HepG2 (cell line): ENCODE measurements at regions not wholly inside any gene's neighbourhood (a gene's known extent, or its start where the extent isn't known, plus 50 kb on each side); places are given as distances from the start of the nearest gene placed in this dataset.

Experiments
- ATAC-seq: fragments of 200-7000 bp; cut with Tn5 transposase; 3 replicates; pipeline ENCODE4 v1.9.1; 2020; ENCODE audit warnings: mild to moderate bottlenecking, moderate library complexity
- BruUV-seq: library from RNA; stranded (reverse); fragments of 400-500 nt; replicated peaks from 2 replicates; lab custom pipeline; 2021; lab: Mats Ljungman, UMichigan
- CTCF ChIA-PET: fragments of 300-600 bp; formaldehyde crosslinking; extraction: SDS; loops from one replicate; lab custom pipeline; 2021; ENCODE audit warnings: low total read pairs, inconsistent platforms, low intra/inter-chr PET ratio; lab: Yijun Ruan, JAX
- POLR2A ChIA-PET: fragments of 350-600 bp; sonication (Branson Sonifier 250); formaldehyde crosslinking; loops from one replicate; lab custom pipeline; 2020; ENCODE audit warnings: antibody characterized with exemption, inconsistent platforms; lab: Yijun Ruan, JAX
- DNase-seq: peaks from one replicate; pipeline ENCODE4 v3.0.0-alpha.2; 2015; ENCODE audit warnings: low spot score
- FAIRE-seq: peaks from 3 replicates; lab custom pipeline; 2011; peaks lifted over from hg19 to GRCh38; lab: Jason Lieb, UNC
- H2AFZ ChIP-seq: one replicate; pipeline ENCODE4 v1.6.1; 2011; ENCODE audit warnings: low read length, inconsistent platforms
- H3K27ac ChIP-seq: fragments of 300-600 bp; 3 replicates; pipeline ENCODE4 v1.8.0; 2011; ENCODE audit warnings: mixed run types, mild to moderate bottlenecking, mixed read lengths, low read length, inconsistent platforms; ENCODE audit not compliant: insufficient read depth; ENCODE audit errors: extremely low read length
- H3K27me3 ChIP-seq, 2 experiments: fragments of 200-600 bp in 1 of 2; 2 replicates in 1 of 2; 3 replicates in 1 of 2; pipeline versions ENCODE4 v1.6.0 to v1.8.0; 2011; ENCODE audit warnings: low read length in 2 of 2, mild to moderate bottlenecking in 2 of 2, moderate library complexity in 2 of 2, inconsistent platforms in 1 of 2; ENCODE audit not compliant: insufficient read depth in 2 of 2, control insufficient read depth in 1 of 2
- H3K36me3 ChIP-seq, 2 experiments: fragments of 200-600 bp in 1 of 2; replicated peaks in 1 of 2; 2 replicates in 1 of 2; 3 replicates in 1 of 2; pipeline versions ENCODE4 v1.5.1 to v1.8.0; 2011; ENCODE audit warnings: low read length in 2 of 2, inconsistent platforms in 1 of 2; ENCODE audit not compliant: insufficient read depth in 2 of 2, control insufficient read depth in 1 of 2
- H3K4me1 ChIP-seq: 2 replicates; pipeline ENCODE4 v1.5.1; 2012; ENCODE audit warnings: low read length, inconsistent platforms; ENCODE audit not compliant: insufficient read depth
- H3K4me2 ChIP-seq: 2 replicates; pipeline ENCODE4 v1.6.0; 2011; ENCODE audit warnings: low read depth, low read length, inconsistent platforms
- H3K4me3 ChIP-seq, 3 experiments: fragments of 200-600 bp in 1 of 3; sonication (generic), shearing (Covaris generic) in 1 of 3; replicated peaks in 1 of 3; 2 replicates each; pipeline ENCODE4 v1.5.1; 2011 to 2016; ENCODE audit warnings: low read length in 3 of 3, inconsistent platforms in 2 of 3, low read depth in 2 of 3, mild to moderate bottlenecking in 2 of 3, control low read depth in 1 of 3, mixed read lengths in 1 of 3; ENCODE audit not compliant: insufficient read depth in 1 of 3
- H3K79me2 ChIP-seq: one replicate; pipeline ENCODE4 v1.6.1; 2011; ENCODE audit warnings: low read length, inconsistent platforms; ENCODE audit not compliant: insufficient read depth
- H3K9ac ChIP-seq: 2 replicates; pipeline ENCODE4 v1.6.0; 2011; ENCODE audit warnings: mild to moderate bottlenecking, low read depth, low read length, inconsistent platforms; ENCODE audit not compliant: insufficient read depth
- H3K9me3 ChIP-seq: 2 replicates; pipeline ENCODE4 v1.5.1; 2012; ENCODE audit warnings: mild to moderate bottlenecking, low read length
- H4K20me1 ChIP-seq: 2 replicates; pipeline ENCODE4 v1.6.0; 2011; ENCODE audit warnings: inconsistent platforms, mild to moderate bottlenecking, low read length, moderate library complexity; ENCODE audit not compliant: insufficient read depth
- BORCS8-MEF2B ChIP-seq: sonication (generic); formaldehyde crosslinking; IDR thresholded peaks from 2 replicates; pipeline ENCODE4 v1.8.0; 2022; ENCODE audit warnings: mild to moderate bottlenecking, missing genetic modification reagents
- HNF4A ChIP-seq: sonication (generic); formaldehyde crosslinking; IDR thresholded peaks from 2 replicates; pipeline ENCODE4 v1.4.0; 2020; ENCODE audit warnings: missing genetic modification reagents
- JDP2 ChIP-seq: sonication (generic); formaldehyde crosslinking; IDR thresholded peaks from 2 replicates; pipeline ENCODE4 v1.8.1; 2022; ENCODE audit warnings: missing genetic modification reagents, borderline replicate concordance
- MED13 ChIP-seq: sonication (generic); formaldehyde crosslinking; IDR thresholded peaks from 2 replicates; pipeline ENCODE4 v1.5.0; 2020; ENCODE audit warnings: missing genetic modification reagents
- MEIS1 ChIP-seq: sonication (generic); formaldehyde crosslinking; IDR thresholded peaks from 2 replicates; pipeline ENCODE4 v1.9.0; 2021; ENCODE audit warnings: mild to moderate bottlenecking, missing genetic modification reagents, moderate library complexity, borderline replicate concordance
- MXD4 ChIP-seq: IDR thresholded peaks from 2 replicates; pipeline ENCODE4 v1.6.1; 2016; ENCODE audit warnings: mild to moderate bottlenecking, missing biosample characterization, missing genetic modification reagents
- NFE2L2 ChIP-seq: fragments of 150-350 bp; IDR thresholded peaks from 2 replicates; pipeline ENCODE4 v1.6.1; 2014; ENCODE audit warnings: low read length
- NFYB ChIP-seq: sonication (generic); formaldehyde crosslinking; IDR thresholded peaks from 2 replicates; pipeline ENCODE4 v1.4.0; 2020; ENCODE audit warnings: missing genetic modification reagents
- NR2C2 ChIP-seq: sonication (generic); formaldehyde crosslinking; IDR thresholded peaks from 2 replicates; pipeline ENCODE4 v1.4.0; 2020; ENCODE audit warnings: missing genetic modification reagents, mild to moderate bottlenecking, moderate library complexity, borderline replicate concordance
- SP2 ChIP-seq: sonication (generic); formaldehyde crosslinking; IDR thresholded peaks from 2 replicates; pipeline ENCODE4 v1.5.1; 2020; ENCODE audit warnings: mild to moderate bottlenecking, missing genetic modification reagents
- TMF1 ChIP-seq: sonication (generic); formaldehyde crosslinking; IDR thresholded peaks from 2 replicates; pipeline ENCODE4 v1.8.1; 2022; ENCODE audit warnings: low read depth, missing genetic modification reagents
- ZC3H13 ChIP-seq: sonication (generic); formaldehyde crosslinking; IDR thresholded peaks from 2 replicates; pipeline ENCODE4 v1.8.1; 2023; ENCODE audit warnings: mild to moderate bottlenecking, missing genetic modification reagents, moderate library complexity
- ZNF33B ChIP-seq: sonication (generic); formaldehyde crosslinking; IDR thresholded peaks from 2 replicates; pipeline ENCODE4 v1.5.1; 2020; ENCODE audit warnings: mild to moderate bottlenecking, missing genetic modification reagents
- ZNF34 ChIP-seq: sonication (generic); formaldehyde crosslinking; IDR thresholded peaks from 2 replicates; pipeline ENCODE4 v1.4.0; 2020; ENCODE audit warnings: mild to moderate bottlenecking, missing genetic modification reagents, borderline replicate concordance
- ZNF362 ChIP-seq: sonication (generic); formaldehyde crosslinking; IDR thresholded peaks from 2 replicates; pipeline ENCODE4 v1.4.0; 2020; ENCODE audit warnings: missing genetic modification reagents, mild to moderate bottlenecking, borderline replicate concordance
- ZNF451 ChIP-seq: sonication (generic); formaldehyde crosslinking; IDR thresholded peaks from 2 replicates; pipeline ENCODE4 v1.5.0; 2020; ENCODE audit warnings: mild to moderate bottlenecking, missing genetic modification reagents
- ZNF652 ChIP-seq: IDR thresholded peaks from 2 replicates; pipeline ENCODE4 v1.6.1; 2016; ENCODE audit warnings: low read depth, borderline replicate concordance
- ZNF678 ChIP-seq: sonication (generic); formaldehyde crosslinking; IDR thresholded peaks from 2 replicates; pipeline ENCODE4 v1.4.0; 2020; ENCODE audit warnings: mild to moderate bottlenecking, missing genetic modification reagents
- ZNF782 ChIP-seq: sonication (generic); formaldehyde crosslinking; IDR thresholded peaks from 2 replicates; pipeline ENCODE4 v1.4.0; 2020; ENCODE audit warnings: missing genetic modification reagents, mild to moderate bottlenecking, borderline replicate concordance
- ZNF878 ChIP-seq: sonication (generic); formaldehyde crosslinking; IDR thresholded peaks from 2 replicates; pipeline ENCODE4 v1.8.1; 2023; ENCODE audit warnings: mild to moderate bottlenecking, missing genetic modification reagents, moderate library complexity
- ZSCAN9 ChIP-seq: IDR thresholded peaks from 2 replicates; pipeline ENCODE4 v1.6.1; 2016; ENCODE audit warnings: borderline replicate concordance
- WGBS: methylation state at CpG from one replicate; pipeline ENCODE4 v1.1.6; 2017; ENCODE audit warnings: low lambda C conversion rate; 5-methylcytosine and 5-hydroxymethylcytosine counted together
- in situ Hi-C: cut with HindIII; loops from 2 replicates; pipeline ENCODE4 v1.10.0; 2017; ENCODE audit warnings: low pct_unique_long_range_greater_than_20kb; ENCODE audit not compliant: extremely low pct_ligation_motif_present
- intact Hi-C: fragments of 100-400 bp; cut with micrococcal nuclease; formaldehyde crosslinking; loops from one replicate; pipeline ENCODE4 v1.10.0; 2022; ENCODE audit not compliant: unreplicated experiment

DNA sequence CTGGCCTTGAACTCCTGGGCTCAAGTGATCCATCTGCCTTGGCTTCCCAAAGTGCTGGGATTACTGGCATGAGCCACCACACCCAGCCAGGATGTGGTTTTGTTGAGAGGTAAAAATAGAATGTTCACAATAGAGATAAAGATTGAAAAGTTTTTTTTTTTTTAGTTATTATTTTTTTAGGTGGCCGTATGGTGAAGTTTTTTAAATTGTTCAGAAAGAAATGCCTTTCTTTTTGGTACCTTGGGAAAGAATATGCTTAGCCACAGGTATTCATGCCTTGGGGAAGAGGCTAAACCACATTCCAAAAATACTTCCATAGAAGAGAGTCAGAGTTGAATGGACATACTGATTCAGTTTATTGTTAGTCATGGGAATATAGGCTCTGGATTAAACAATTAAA is 143.4 kb downstream of the C11orf91 start (continued):
- TF ChIP-seq ZNF782 (CRISPR knock-in tag) (no peak), ZNF652 (CRISPR knock-in tag) (no peak), ZNF878 (CRISPR knock-in tag) (no peak), MED13 (no peak), SP2 (CRISPR knock-in tag) (no peak), ZNF451 (CRISPR knock-in tag) (no peak), ZC3H13 (CRISPR knock-in tag) (no peak)
- TF ChIP-seq, all 625 proteins: peak for 0

GRCh38 chr11:33554219-33554618 is 146.4 kb downstream of the C11orf91 start:
- ATAC-seq (no peak), FAIRE-seq (no peak), DNase-seq (no peak)
- Histone ChIP-seq H2AFZ (no peak overlapping the region), H3K27ac (no peak overlapping the region), H3K4me1 (no peaks in the 10 kb centered on the region), H3K4me2 (no peak overlapping the region), H3K36me3 (no peaks in the 10 kb centered on the region), H3K9ac (no peak overlapping the region), H3K4me3 (no peak overlapping the region), H3K79me2 (no peaks in the 10 kb centered on the region), H3K9me3 (no peaks in the 10 kb centered on the region), H4K20me1 (no peaks in the 10 kb centered on the region), H3K27me3 (peaks cover 0 to 17% of the 10 kb centered on the region in 2 experiments; a peak in 2 of 5 replicates)
- TF ChIP-seq NFYB (CRISPR knock-in tag) (no peak), TMF1 (CRISPR knock-in tag) (no peak), ZNF678 (CRISPR knock-in tag) (no peak), ZNF34 (CRISPR knock-in tag) (no peak), ZNF362 (CRISPR knock-in tag) (no peak), ZNF33B (no peak), HNF4A (CRISPR knock-in tag) (no peak), NR2C2 (CRISPR knock-in tag) (no peak), BORCS8-MEF2B (CRISPR knock-in tag) (no peak), MXD4 (CRISPR knock-in tag) (no peak), NFE2L2 (no peak), MEIS1 (CRISPR knock-in tag) (no peak), ZC3H13 (CRISPR knock-in tag) (no peak), JDP2 (CRISPR knock-in tag) (no peak), ZSCAN9 (CRISPR knock-in tag) (no peak)
- intact Hi-C loops: no loop called here
- WGBS: 23% methylated on average over 7 of the region's 7 CpGs
- in situ Hi-C loops: no loop called here
- CTCF ChIA-PET: no interaction called here
- POLR2A ChIA-PET: no interaction called here
- no TSS peak for BruUV-seq
